ENCODE measurements at regions not wholly inside any gene's neighbourhood (a gene's known extent, or its start where the extent isn't known, plus 50 kb on each side); places are given as distances from the start of the nearest gene placed in this dataset.

DNA sequence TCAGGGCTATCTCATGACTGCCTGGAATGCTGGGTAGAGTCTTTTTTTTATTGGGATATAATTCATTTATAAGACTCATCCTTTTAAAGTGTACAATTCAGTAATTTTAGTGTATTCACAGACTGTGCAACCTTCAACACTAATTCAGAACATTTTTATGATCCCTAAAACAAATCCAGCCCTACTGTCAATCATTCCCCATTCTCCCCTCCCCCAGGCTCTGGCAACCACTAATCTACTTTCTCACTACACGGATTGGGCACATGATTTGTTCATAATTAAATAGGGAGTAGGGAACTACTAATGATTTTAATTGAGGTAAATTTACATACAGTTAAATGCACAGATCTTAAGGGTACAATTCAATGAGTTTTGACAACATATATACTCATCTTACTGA is 225.7 kb downstream of the CDCA7 start:
- Histone ChIP-seq H3F3A (ENCODE audit: low read depth) (no peaks in the 10 kb centered on the region), H3K27me3 (no peaks in the 10 kb centered on the region), H3K4me3 (no peak overlapping the region), H3K36me3 (no peaks in the 10 kb centered on the region), H3K4me2 (no peak overlapping the region), H3K79me2 (ENCODE audit: low read depth) (no peaks in the 10 kb centered on the region), H3K27ac (no peak overlapping the region), H4K20me1 (ENCODE audit: low read depth) (no peaks in the 10 kb centered on the region), H3K9ac (no peak overlapping the region), H3K4me1 (no peaks in the 10 kb centered on the region), H2AFZ (replicated peaks) (no peak overlapping the region), H3K9me3 (ENCODE audit: low read depth) (no peaks in the 10 kb centered on the region)
- no peaks in the 10 kb centered on the region for H3K36me3 Mint-ChIP-seq
- peaks cover 4% of the 10 kb centered on the region for H3K27me3 Mint-ChIP-seq (ENCODE audit: insufficient read depth, low read depth)
- H3K4me1 Mint-ChIP-seq, result peaks cover 10% of the 10 kb centered on the region
- TF ChIP-seq, protein P1, sequence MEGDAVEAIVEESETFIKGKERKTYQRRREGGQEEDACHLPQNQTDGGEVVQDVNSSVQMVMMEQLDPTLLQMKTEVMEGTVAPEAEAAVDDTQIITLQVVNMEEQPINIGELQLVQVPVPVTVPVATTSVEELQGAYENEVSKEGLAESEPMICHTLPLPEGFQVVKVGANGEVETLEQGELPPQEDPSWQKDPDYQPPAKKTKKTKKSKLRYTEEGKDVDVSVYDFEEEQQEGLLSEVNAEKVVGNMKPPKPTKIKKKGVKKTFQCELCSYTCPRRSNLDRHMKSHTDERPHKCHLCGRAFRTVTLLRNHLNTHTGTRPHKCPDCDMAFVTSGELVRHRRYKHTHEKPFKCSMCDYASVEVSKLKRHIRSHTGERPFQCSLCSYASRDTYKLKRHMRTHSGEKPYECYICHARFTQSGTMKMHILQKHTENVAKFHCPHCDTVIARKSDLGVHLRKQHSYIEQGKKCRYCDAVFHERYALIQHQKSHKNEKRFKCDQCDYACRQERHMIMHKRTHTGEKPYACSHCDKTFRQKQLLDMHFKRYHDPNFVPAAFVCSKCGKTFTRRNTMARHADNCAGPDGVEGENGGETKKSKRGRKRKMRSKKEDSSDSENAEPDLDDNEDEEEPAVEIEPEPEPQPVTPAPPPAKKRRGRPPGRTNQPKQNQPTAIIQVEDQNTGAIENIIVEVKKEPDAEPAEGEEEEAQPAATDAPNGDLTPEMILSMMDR (IDR thresholded peaks at IDR 0.05), result no peak
- TF ChIP-seq EZH2phosphoT487 (IDR thresholded peaks at IDR 0.05) (no peak), EZH2 (IDR thresholded peaks at IDR 0.05) (no peak)
- H3K4me3 Mint-ChIP-seq, result no peak overlapping the region
- no peak overlapping the region for H3K27ac Mint-ChIP-seq
- no peak for DNase-seq (ENCODE audit: low spot score)
- H3K9me3 Mint-ChIP-seq, result no peaks in the 10 kb centered on the region

DNA sequence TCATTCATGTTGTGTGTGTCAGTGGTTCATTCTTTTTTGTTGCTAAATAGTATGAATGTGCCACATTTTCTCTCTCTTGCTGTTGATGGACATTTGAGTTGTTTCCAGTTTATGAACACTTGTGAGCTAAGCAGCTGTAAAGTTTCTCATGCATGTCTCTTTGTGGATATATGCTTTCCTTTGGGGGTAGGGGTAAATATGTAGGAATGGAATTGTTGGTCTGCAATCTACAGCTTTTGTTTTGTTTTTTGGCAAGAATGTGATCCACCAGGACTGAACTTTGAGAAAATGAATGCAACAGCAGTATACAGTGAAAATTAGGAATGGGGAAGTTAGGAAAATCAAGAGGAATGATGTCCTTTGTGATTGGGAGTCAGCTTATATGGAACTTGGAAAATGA is 226.3 kb downstream of the CDCA7 start:
- H3K9me3 Mint-ChIP-seq, result no peaks in the 10 kb centered on the region
- H3K4me3 Mint-ChIP-seq, result no peak overlapping the region
- Histone ChIP-seq H3K27me3 (no peaks in the 10 kb centered on the region), H2AFZ (replicated peaks) (no peak overlapping the region), H3K27ac (no peak overlapping the region), H4K20me1 (ENCODE audit: low read depth) (no peaks in the 10 kb centered on the region), H3K4me2 (no peak overlapping the region), H3K9ac (no peak overlapping the region), H3K4me1 (no peaks in the 10 kb centered on the region), H3K36me3 (no peaks in the 10 kb centered on the region), H3K79me2 (ENCODE audit: low read depth) (no peaks in the 10 kb centered on the region), H3K9me3 (ENCODE audit: low read depth) (no peaks in the 10 kb centered on the region), H3F3A (ENCODE audit: low read depth) (no peaks in the 10 kb centered on the region), H3K4me3 (no peak overlapping the region)
- DNase-seq (ENCODE audit: low spot score), result no peak
- no peaks in the 10 kb centered on the region for H3K36me3 Mint-ChIP-seq
- no peak for TF ChIP-seq EZH2phosphoT487 (IDR thresholded peaks at IDR 0.05)
- no peak for TF ChIP-seq EZH2 (IDR thresholded peaks at IDR 0.05)
- TF ChIP-seq, protein P1 (IDR thresholded peaks at IDR 0.05), result no peak
- H3K4me1 Mint-ChIP-seq, result peaks cover 14% of the 10 kb centered on the region
- H3K27ac Mint-ChIP-seq, result no peak overlapping the region
- peaks cover 4% of the 10 kb centered on the region for H3K27me3 Mint-ChIP-seq (ENCODE audit: insufficient read depth, low read depth)

DNA sequence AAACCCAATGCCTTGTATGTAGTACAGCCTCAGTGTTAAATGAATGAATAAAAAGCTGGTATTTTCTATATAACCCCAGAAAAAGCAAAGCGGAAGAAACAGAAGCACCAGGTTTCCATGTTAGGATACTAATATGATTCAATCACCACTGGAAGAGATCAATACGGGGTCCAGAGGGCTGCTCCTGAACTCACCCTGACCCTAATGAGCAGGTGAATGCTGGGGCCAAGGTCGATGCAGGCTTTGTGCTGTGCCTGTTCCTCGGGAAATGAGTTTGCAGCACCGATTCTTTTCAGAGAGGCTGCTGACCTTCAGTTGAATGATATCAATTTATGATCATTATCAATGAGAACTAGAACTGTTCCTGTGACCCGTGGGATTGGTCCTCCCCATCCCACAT is 228.5 kb downstream of the CDCA7 start:
- H4K20me1 ChIP-seq (ENCODE audit: low read depth), result no peaks in the 10 kb centered on the region
- Mint-ChIP-seq H3K36me3 (no peaks in the 10 kb centered on the region), H3K9me3 (no peaks in the 10 kb centered on the region), H3K4me1 (peaks cover 16% of the 10 kb centered on the region), H3K27ac (no peak overlapping the region), H3K4me3 (no peak overlapping the region), H3K27me3 (ENCODE audit: insufficient read depth, low read depth) (peaks cover 2% of the 10 kb centered on the region)
- no peak overlapping the region for H3K4me2 ChIP-seq
- no peaks in the 10 kb centered on the region for H3K9me3 ChIP-seq (ENCODE audit: low read depth)
- H3K27ac ChIP-seq, result no peak overlapping the region
- no peak overlapping the region for H2AFZ ChIP-seq (replicated peaks)
- H3K27me3 ChIP-seq, result no peaks in the 10 kb centered on the region
- no peaks in the 10 kb centered on the region for H3K4me1 ChIP-seq
- H3K4me3 ChIP-seq, result no peak overlapping the region
- DNase-seq (ENCODE audit: low spot score), result no peak
- TF ChIP-seq, protein P1 (IDR thresholded peaks at IDR 0.05), result no peak
- TF ChIP-seq EZH2phosphoT487 (IDR thresholded peaks at IDR 0.05) (no peak), EZH2 (IDR thresholded peaks at IDR 0.05) (no peak)
- no peaks in the 10 kb centered on the region for H3K36me3 ChIP-seq
- no peaks in the 10 kb centered on the region for H3F3A ChIP-seq (ENCODE audit: low read depth)
- H3K79me2 ChIP-seq (ENCODE audit: low read depth), result no peaks in the 10 kb centered on the region
- no peak overlapping the region for H3K9ac ChIP-seq

All from neural progenitor cell (in vitro differentiated cells).